Glutamatergic neuron (in vitro differentiated cells): ENCODE measurements at regions not wholly inside any gene's neighbourhood (a gene's known extent, or its start where the extent isn't known, plus 50 kb on each side); places are given as distances from the start of the nearest gene placed in this dataset.

Experiments used
- DNase-seq: peaks from one replicate; pipeline ENCODE4 v3.0.0; 2022
- H3K27ac Mint-ChIP-seq: one replicate; pipeline ENCODE4 v1.8.0; 2020; ENCODE audit warnings: mild to moderate bottlenecking, mixed read lengths, inconsistent platforms; ENCODE audit not compliant: unreplicated experiment
- H3K27me3 Mint-ChIP-seq: one replicate; pipeline ENCODE4 v1.8.0; 2020; ENCODE audit warnings: mild to moderate bottlenecking, moderate library complexity, mixed read lengths, inconsistent platforms; ENCODE audit not compliant: unreplicated experiment
- H3K36me3 Mint-ChIP-seq: one replicate; pipeline ENCODE4 v1.8.0; 2020; ENCODE audit warnings: mild to moderate bottlenecking, mixed read lengths, inconsistent platforms; ENCODE audit not compliant: unreplicated experiment
- H3K4me1 Mint-ChIP-seq: one replicate; pipeline ENCODE4 v1.8.0; 2020; ENCODE audit warnings: mild to moderate bottlenecking, low read depth, mixed read lengths, inconsistent platforms; ENCODE audit not compliant: unreplicated experiment
- H3K4me3 Mint-ChIP-seq: one replicate; pipeline ENCODE4 v1.8.0; 2020; ENCODE audit warnings: mild to moderate bottlenecking, mixed read lengths, inconsistent platforms; ENCODE audit not compliant: unreplicated experiment
- H3K9me3 Mint-ChIP-seq: one replicate; pipeline ENCODE4 v1.8.0; 2020; ENCODE audit warnings: mild to moderate bottlenecking, moderate library complexity, mixed read lengths, inconsistent platforms; ENCODE audit not compliant: unreplicated experiment
- TF ChIP-seq, protein P1 (sequence below): fragments of 200-600 bp; sonication (generic); IDR thresholded peaks from one replicate; pipeline ENCODE4 v1.5.0; 2021; ENCODE audit not compliant: partially characterized antibody, unreplicated experiment

DNA sequence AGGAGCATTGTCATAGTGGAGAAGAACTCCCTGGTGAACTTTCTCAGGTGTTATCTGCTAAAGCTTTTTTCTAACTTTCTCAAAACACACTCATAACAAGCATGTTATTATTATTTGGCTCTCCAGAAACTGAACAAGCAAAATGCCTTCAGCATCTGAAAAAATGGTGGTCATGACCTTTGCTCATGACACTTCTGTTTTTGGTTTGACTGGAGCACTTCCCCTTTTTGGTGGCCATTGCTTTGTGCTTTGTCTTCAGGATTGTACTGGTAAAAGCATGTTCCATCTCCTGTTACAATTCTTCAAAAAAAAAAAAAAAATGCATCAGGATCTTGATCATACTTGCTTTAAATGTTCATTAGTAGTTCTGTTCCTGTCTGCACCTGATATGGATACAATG, 1241.6 kb upstream of the USP15 start:
- H3K27me3 Mint-ChIP-seq = no peaks in the 10 kb centered on the region
- no peaks in the 10 kb centered on the region for H3K36me3 Mint-ChIP-seq
- no peak overlapping the region for H3K4me3 Mint-ChIP-seq
- DNase-seq = no peak
- H3K4me1 Mint-ChIP-seq = no peaks in the 10 kb centered on the region
- no peaks in the 10 kb centered on the region for H3K9me3 Mint-ChIP-seq
- TF ChIP-seq, protein P1, sequence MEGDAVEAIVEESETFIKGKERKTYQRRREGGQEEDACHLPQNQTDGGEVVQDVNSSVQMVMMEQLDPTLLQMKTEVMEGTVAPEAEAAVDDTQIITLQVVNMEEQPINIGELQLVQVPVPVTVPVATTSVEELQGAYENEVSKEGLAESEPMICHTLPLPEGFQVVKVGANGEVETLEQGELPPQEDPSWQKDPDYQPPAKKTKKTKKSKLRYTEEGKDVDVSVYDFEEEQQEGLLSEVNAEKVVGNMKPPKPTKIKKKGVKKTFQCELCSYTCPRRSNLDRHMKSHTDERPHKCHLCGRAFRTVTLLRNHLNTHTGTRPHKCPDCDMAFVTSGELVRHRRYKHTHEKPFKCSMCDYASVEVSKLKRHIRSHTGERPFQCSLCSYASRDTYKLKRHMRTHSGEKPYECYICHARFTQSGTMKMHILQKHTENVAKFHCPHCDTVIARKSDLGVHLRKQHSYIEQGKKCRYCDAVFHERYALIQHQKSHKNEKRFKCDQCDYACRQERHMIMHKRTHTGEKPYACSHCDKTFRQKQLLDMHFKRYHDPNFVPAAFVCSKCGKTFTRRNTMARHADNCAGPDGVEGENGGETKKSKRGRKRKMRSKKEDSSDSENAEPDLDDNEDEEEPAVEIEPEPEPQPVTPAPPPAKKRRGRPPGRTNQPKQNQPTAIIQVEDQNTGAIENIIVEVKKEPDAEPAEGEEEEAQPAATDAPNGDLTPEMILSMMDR = no peak
- no peak overlapping the region for H3K27ac Mint-ChIP-seq

DNA sequence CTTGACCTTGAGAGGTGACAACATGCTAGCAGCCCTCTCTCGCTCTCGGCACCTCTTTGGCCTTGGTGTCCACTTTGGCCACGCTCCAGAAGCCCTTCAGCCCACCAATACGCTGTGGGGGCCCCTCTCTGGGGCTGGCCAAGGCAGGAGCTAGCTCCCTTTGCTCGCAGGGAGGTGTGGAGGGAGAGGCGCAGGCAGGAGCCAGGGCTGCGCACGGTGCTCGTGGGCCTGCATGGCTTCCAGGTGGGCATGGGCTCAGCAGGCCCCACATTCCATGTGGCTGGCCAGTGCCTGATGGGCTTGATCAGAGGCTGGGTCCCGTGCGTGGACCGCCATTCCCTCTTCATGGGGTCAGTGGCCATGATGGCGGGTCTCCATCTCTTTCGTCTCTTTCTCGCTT, 1237.0 kb upstream of the USP15 start:
- no peaks in the 10 kb centered on the region for H3K9me3 Mint-ChIP-seq
- peaks cover 4% of the 10 kb centered on the region for H3K36me3 Mint-ChIP-seq
- H3K27me3 Mint-ChIP-seq = no peaks in the 10 kb centered on the region
- H3K4me3 Mint-ChIP-seq = no peak overlapping the region
- H3K4me1 Mint-ChIP-seq = no peaks in the 10 kb centered on the region
- no peak overlapping the region for H3K27ac Mint-ChIP-seq
- TF ChIP-seq, protein P1 = no peak
- DNase-seq = no peak

DNA sequence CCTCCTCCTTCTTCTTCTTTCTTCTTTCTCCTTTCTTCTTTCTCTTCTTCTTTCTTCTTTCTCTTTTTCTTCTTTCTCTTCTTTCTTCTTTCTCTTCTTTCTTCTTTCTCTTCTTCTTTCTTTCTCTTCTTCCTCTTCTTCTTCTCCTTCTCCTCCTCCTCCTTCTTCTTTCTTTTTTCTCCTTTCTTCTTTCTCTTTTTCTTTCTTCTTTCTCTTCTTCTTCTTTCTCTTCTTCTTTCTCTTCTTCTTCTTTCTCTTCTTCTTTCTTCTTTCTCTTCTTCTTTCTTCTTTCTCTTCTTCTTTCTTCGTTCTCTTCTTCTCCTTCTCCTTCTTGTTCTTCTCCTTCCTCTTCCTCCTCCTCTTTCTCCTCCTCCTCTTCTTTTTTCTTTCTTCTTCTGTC, 1230.7 kb upstream of the USP15 start:
- H3K36me3 Mint-ChIP-seq = no peaks in the 10 kb centered on the region
- no peak overlapping the region for H3K4me3 Mint-ChIP-seq
- no peaks in the 10 kb centered on the region for H3K27me3 Mint-ChIP-seq
- TF ChIP-seq, protein P1 = no peak
- H3K4me1 Mint-ChIP-seq = no peaks in the 10 kb centered on the region
- H3K27ac Mint-ChIP-seq = no peak overlapping the region
- no peak for DNase-seq
- no peaks in the 10 kb centered on the region for H3K9me3 Mint-ChIP-seq

GRCh38 chr12:61037792-61038191, 1222.4 kb upstream of the USP15 start:
- Mint-ChIP-seq H3K4me3 (no peak overlapping the region), H3K27me3 (peaks cover 1% of the 10 kb centered on the region), H3K27ac (no peak overlapping the region), H3K36me3 (no peaks in the 10 kb centered on the region), H3K9me3 (no peaks in the 10 kb centered on the region), H3K4me1 (no peaks in the 10 kb centered on the region)
- TF ChIP-seq, protein P1 = no peak
- no peak for DNase-seq

DNA sequence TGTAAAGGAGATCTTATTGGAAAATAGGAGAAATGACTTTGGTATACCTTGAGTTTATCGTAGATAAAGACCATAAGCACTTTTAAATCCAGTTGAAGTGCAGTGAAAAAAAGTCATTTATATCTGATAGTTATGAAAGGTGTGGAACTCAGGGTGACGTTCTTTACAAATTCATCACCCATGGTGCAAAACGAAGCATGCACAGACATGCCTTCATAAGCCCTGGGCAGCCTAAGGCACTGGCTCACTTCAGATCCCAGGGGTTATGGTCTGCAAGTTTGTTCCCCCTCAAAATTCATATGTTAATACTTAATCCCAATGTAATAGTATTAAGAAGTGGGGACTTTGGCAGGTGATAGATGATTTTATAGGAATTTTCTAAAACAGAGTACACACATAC, 1216.4 kb upstream of the USP15 start:
- H3K4me3 Mint-ChIP-seq = no peak overlapping the region
- peaks cover 1% of the 10 kb centered on the region for H3K27me3 Mint-ChIP-seq
- no peaks in the 10 kb centered on the region for H3K9me3 Mint-ChIP-seq
- no peak overlapping the region for H3K27ac Mint-ChIP-seq
- no peak for DNase-seq
- no peaks in the 10 kb centered on the region for H3K4me1 Mint-ChIP-seq
- TF ChIP-seq, protein P1 = no peak
- no peaks in the 10 kb centered on the region for H3K36me3 Mint-ChIP-seq
